Fibroblast of mammary gland (primary cell): ENCODE measurements at regions not wholly inside any gene's neighbourhood (a gene's known extent, or its start where the extent isn't known, plus 50 kb on each side); places are given as distances from the start of the nearest gene placed in this dataset.

ENCODE experiments used
- DNase-seq: peaks from one replicate; pipeline ENCODE4 v3.0.0-alpha.2; 2010; ENCODE audit warnings: low read depth
- H3K4me3 ChIP-seq: 2 replicates; pipeline ENCODE4 v1.5.1; 2011; ENCODE audit warnings: low read depth, mild to moderate bottlenecking, low read length, moderate library complexity; ENCODE audit not compliant: control insufficient read depth
- TF ChIP-seq, protein P1 (sequence below): conservative IDR thresholded peaks from 2 replicates; pipeline ENCODE4 v1.5.1; 2011; ENCODE audit warnings: low read depth, low read length, inconsistent platforms; ENCODE audit not compliant: control insufficient read depth, insufficient read depth

DNA sequence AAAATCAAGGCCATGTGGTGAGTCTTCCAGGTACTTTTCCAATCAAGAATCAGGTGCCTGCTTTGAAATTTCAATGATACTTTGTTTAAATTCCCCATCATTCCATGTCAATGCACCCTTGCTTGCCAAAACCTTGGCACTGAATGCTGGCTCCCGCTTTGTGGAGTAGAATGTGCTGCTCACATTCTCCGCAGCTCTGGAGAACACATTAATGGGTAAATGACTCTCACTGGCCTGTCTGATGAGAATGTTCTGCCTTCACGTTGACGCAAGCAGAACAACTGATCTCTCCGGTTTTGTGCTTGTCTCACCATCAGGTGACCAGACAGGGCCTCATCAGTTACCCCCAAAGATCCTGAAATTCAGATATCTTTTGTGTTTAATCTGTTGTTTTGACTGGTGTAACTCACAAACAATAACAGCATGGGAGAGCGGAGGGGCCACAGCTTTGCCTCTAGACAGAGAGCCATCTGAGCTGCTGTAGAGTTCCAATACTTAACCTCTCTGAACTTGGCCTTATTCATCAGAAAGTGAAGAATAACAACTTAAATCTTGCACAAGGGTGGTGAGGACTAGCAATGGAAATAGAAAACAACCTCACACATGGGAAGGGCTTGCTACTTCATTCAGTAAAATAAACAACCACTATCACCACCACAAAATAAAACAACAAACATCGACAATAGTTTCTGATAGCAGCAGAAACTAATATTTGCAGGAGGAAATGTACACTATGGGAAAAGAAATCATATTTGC is 276.9 kb upstream of the IGFBP3 start:
- H3K4me3 ChIP-seq = no peak overlapping the region
- DNase-seq = no peak
- TF ChIP-seq, protein P1, sequence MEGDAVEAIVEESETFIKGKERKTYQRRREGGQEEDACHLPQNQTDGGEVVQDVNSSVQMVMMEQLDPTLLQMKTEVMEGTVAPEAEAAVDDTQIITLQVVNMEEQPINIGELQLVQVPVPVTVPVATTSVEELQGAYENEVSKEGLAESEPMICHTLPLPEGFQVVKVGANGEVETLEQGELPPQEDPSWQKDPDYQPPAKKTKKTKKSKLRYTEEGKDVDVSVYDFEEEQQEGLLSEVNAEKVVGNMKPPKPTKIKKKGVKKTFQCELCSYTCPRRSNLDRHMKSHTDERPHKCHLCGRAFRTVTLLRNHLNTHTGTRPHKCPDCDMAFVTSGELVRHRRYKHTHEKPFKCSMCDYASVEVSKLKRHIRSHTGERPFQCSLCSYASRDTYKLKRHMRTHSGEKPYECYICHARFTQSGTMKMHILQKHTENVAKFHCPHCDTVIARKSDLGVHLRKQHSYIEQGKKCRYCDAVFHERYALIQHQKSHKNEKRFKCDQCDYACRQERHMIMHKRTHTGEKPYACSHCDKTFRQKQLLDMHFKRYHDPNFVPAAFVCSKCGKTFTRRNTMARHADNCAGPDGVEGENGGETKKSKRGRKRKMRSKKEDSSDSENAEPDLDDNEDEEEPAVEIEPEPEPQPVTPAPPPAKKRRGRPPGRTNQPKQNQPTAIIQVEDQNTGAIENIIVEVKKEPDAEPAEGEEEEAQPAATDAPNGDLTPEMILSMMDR = no peak

DNA sequence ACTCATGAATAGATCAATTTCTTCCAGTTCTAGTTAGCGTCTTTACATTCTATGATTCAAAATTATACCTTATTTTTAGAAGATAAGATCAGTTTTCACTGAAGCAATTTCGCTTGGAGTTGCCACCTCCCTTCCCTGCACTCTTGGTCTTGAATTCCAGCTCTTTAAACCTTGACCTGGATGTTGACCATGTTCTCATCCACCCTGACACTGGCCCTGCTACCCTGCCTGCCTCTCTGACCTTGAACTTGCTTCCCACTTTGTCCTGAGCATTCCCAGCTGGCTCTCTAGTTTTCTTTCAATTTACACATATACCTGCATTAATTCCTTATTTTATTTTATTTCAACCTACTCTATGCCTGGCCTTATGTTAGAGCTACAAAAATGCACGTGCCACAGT is 274.9 kb upstream of the IGFBP3 start:
- H3K4me3 ChIP-seq = no peak overlapping the region
- TF ChIP-seq, protein P1 = no peak
- no peak for DNase-seq

DNA sequence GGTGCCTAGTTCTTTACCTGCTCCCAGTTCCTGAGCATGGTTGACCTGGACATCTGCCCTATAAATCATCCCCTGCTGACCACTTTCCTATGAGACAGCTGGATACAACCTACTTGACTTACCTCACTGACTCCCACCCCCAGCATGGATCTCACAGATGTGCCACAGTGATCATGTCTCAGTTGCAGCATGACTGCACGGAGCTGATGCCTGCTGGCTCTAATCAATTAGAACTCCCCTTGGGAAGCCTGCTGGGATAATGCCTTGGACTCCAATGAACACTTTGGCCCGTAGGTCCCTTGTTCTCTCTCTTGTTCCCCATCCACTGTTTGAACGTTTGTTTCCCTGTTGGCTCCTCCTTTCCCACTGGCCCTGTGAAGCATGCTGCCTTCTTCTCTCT is 271.2 kb upstream of the IGFBP3 start:
- TF ChIP-seq, protein P1 = no peak
- H3K4me3 ChIP-seq = no peak overlapping the region
- DNase-seq = no peak

DNA sequence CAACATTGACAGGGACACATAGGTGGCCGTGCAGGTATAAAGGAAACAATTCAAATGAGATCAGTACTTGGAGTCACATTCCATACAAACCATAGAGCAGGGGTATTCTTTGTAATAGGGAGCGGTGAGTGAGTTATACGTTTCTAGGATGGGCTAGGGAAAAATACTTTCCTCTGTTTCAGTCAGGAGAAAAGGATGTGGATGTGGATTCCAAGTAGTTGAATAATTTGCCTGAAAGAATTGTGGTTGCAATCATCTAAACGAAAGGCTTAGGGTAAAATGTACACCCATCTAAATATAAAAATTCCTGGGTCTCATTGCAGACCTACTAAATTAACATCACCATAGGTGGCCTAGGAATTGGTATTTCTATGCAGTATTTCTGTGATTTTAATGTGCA is 270.7 kb upstream of the IGFBP3 start:
- no peak for DNase-seq
- no peak overlapping the region for H3K4me3 ChIP-seq
- TF ChIP-seq, protein P1 = no peak

DNA sequence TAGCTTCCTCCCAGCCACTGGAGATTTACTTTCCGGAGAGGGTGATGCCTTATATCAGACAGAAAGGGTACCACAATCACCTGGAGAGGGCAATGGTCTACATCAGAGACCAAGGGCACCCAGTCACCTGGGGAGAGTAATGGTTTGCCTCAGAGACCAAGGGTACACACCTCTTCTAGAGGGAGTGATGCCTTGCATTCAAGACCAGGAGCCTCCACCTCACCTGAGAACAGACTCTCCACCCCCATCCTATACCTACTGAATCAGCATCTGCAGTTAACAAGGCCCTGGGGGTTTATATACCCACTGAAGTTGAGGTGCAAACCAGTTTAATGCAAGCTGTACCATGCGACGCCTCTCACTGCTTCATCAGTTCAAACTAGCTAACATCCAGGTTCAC is 270.2 kb upstream of the IGFBP3 start:
- no peak for DNase-seq
- TF ChIP-seq, protein P1 = no peak
- H3K4me3 ChIP-seq = no peak overlapping the region

DNA sequence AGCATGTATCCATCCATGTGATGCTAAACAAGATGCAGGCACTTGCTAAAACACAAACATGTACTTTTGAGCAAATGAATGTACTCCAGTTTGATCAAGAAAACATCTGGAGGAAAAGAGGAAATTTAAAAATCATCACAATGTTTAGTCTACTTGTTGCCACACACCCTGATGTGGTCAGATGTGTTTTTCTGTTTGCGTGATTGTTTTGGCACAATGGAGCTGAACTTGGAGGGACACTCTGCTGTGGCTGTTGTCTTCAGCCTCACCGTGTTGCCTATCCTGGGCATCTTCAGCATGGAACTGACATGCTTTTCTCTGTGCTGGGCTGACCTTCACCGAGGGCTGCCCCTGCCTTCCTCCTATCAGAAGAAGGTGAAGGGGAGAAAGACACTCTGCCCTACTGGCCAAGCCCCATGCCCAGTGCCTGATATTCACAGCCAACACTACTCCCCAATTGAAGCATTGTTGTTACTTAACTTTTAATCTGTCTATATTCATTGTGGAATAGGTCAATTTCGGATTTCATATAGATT is 268.3 kb upstream of the IGFBP3 start:
- H3K4me3 ChIP-seq = no peak overlapping the region
- DNase-seq = no peak
- TF ChIP-seq, protein P1 = no peak
